Gastrocnemius medialis (tissue), 4 donors: ENCODE measurements at regions not wholly inside any gene's neighbourhood (a gene's known extent, or its start where the extent isn't known, plus 50 kb on each side); places are given as distances from the start of the nearest gene placed in this dataset.

Experiments used
- POLR2A ChIP-seq, 2 donors: fragments of 450-650 bp; IDR thresholded peaks; one replicate each; pipeline ENCODE4 v1.6.1; 2017; ENCODE audit warnings: antibody characterized with exemption in 2 of 2, mild to moderate bottlenecking in 2 of 2, moderate library complexity in 2 of 2
- TF ChIP-seq, protein P1 (sequence below), 5 experiments: fragments of 450-650 bp in 3 of 5; fragments of 200-600 bp in 2 of 5; sonication (generic) in 2 of 5; IDR thresholded peaks in 4 of 5; conservative IDR thresholded peaks in 1 of 5; 1 replicate in 4 of 5; 2 replicates in 1 of 5; pipeline ENCODE4 v1.5.1; 2016 to 2019; ENCODE audit warnings: antibody characterized with exemption in 5 of 5, mild to moderate bottlenecking in 3 of 5, moderate library complexity in 3 of 5

DNA sequence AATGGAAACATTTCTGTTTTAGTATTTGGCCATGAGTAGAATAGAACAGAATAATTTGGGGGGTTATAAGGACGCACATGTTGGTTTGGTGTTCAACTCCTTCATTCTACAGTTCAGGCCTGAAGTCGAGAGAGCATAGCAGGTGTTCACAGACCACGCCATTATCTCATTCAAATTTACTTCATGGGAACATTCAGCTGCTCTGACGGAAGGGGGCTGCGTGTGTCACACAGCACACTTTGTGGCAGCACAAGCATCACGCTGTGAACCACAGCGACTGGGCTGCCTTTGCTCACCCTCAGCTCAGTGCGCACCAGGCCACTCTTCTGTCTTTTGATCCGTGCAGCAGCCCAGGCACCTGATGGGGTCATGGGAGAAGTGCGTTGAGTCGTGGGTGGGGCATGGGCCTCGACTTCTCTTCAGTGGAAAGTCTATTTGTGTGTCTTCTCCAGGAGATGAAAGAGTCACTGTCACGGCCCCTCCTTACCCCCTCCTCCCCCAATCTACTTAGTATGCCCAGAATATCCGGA lies 348.6 kb upstream of the SALL3 start:
- TF ChIP-seq, protein P1, sequence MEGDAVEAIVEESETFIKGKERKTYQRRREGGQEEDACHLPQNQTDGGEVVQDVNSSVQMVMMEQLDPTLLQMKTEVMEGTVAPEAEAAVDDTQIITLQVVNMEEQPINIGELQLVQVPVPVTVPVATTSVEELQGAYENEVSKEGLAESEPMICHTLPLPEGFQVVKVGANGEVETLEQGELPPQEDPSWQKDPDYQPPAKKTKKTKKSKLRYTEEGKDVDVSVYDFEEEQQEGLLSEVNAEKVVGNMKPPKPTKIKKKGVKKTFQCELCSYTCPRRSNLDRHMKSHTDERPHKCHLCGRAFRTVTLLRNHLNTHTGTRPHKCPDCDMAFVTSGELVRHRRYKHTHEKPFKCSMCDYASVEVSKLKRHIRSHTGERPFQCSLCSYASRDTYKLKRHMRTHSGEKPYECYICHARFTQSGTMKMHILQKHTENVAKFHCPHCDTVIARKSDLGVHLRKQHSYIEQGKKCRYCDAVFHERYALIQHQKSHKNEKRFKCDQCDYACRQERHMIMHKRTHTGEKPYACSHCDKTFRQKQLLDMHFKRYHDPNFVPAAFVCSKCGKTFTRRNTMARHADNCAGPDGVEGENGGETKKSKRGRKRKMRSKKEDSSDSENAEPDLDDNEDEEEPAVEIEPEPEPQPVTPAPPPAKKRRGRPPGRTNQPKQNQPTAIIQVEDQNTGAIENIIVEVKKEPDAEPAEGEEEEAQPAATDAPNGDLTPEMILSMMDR (IDR thresholded peaks at IDR 0.05 in 4 of 5, conservative IDR thresholded peaks at IDR 0.05 in 1 of 5) = no peak
- no peak for TF ChIP-seq POLR2A (IDR thresholded peaks at IDR 0.05)
